ENCODE measurements at regions not wholly inside any gene's neighbourhood (a gene's known extent, or its start where the extent isn't known, plus 50 kb on each side); places are given as distances from the start of the nearest gene placed in this dataset.

DNA sequence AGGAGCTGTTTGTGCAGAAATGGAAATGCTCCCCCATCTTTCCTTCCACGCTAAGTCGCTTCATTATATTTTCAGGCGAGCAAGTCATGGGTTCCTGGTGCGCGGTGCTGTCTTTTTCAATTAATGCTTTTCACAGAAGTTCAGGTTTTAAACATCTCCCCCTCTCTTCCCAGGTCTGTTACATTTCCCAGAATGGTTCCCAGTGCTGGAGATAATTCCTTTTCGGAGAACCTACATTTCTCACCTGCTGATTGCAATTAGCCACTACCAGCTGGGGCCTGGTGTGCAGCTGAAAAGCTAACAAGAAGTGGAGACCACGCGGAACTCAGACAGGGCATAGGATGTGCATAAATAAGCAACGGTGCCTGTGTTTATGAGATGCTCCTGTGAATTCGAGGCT, 217.8 kb downstream of the MID1IP1 start:
- TF ChIP-seq POLR2A (IDR thresholded peaks at IDR 0.05) = no peak
- TF ChIP-seq, protein P1, sequence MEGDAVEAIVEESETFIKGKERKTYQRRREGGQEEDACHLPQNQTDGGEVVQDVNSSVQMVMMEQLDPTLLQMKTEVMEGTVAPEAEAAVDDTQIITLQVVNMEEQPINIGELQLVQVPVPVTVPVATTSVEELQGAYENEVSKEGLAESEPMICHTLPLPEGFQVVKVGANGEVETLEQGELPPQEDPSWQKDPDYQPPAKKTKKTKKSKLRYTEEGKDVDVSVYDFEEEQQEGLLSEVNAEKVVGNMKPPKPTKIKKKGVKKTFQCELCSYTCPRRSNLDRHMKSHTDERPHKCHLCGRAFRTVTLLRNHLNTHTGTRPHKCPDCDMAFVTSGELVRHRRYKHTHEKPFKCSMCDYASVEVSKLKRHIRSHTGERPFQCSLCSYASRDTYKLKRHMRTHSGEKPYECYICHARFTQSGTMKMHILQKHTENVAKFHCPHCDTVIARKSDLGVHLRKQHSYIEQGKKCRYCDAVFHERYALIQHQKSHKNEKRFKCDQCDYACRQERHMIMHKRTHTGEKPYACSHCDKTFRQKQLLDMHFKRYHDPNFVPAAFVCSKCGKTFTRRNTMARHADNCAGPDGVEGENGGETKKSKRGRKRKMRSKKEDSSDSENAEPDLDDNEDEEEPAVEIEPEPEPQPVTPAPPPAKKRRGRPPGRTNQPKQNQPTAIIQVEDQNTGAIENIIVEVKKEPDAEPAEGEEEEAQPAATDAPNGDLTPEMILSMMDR (IDR thresholded peaks at IDR 0.05) = no peak
- Histone ChIP-seq H3K4me1 (no peaks in the 10 kb centered on the region), H3K9me3 (no peaks in the 10 kb centered on the region), H3K27ac (no peak overlapping the region), H3K4me3 (no peak overlapping the region), H3K36me3 (no peaks in the 10 kb centered on the region), H3K27me3 (no peaks in the 10 kb centered on the region)
- intact Hi-C loops (cut with DNase I) = no loop called here
- WGBS, 2 donors = 79 to 97% methylated on average over 6 to 10 of the region's 10 CpGs
- DNase-seq = no peak

DNA sequence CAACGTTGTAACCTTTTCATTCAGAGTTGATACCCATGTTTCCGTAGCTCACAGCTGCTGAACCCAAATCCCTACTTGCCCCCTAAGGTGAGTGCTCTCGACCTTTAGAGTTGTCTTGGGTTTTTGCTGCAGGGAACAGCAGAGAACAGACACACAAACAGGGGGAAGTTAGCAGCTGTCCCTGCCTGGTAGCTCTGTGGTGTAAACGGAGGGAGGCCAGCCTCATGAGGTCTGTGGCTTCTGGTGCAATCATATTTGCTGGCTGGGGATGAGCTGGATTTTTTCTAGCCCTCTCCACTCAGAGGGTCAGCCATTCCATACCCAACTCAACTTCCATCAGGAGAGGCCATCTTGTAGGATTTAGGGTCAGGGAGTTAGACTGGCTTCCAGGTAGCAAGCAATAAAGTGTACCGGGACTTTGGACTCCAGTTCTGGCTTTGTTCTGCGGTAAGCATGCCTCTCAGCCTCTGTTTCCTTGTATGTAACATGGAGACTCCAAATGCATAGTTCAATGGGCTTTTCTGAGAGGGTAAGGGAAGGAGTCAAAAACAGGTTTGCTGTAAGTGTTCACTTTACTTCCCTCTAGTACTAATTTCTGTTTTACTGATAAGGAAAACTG, 218.9 kb downstream of the MID1IP1 start:
- no peaks in the 10 kb centered on the region for H3K4me1 ChIP-seq
- WGBS, 2 donors = 65 to 91% methylated on average over 4 to 5 of the region's 6 CpGs
- no peak overlapping the region for H3K27ac ChIP-seq
- H3K27me3 ChIP-seq = no peaks in the 10 kb centered on the region
- DNase-seq = no peak
- no peaks in the 10 kb centered on the region for H3K36me3 ChIP-seq
- no peak for TF ChIP-seq POLR2A (IDR thresholded peaks at IDR 0.05)
- TF ChIP-seq, protein P1 (IDR thresholded peaks at IDR 0.05) = no peak
- intact Hi-C loops (cut with DNase I) = no loop called here
- no peaks in the 10 kb centered on the region for H3K9me3 ChIP-seq
- no peak overlapping the region for H3K4me3 ChIP-seq

- intact Hi-C loops (cut with DNase I) = no loop called here
- no peaks in the 10 kb centered on the region for H3K27me3 ChIP-seq
- WGBS, 2 donors = 73 to 80% methylated on average over 2 of the region's 2 CpGs
- TF ChIP-seq, protein P1 (IDR thresholded peaks at IDR 0.05) = no peak
- no peak for TF ChIP-seq POLR2A (IDR thresholded peaks at IDR 0.05)
- no peak overlapping the region for H3K27ac ChIP-seq
- H3K36me3 ChIP-seq = no peaks in the 10 kb centered on the region
- DNase-seq = no peak
- no peaks in the 10 kb centered on the region for H3K9me3 ChIP-seq
- no peak overlapping the region for H3K4me3 ChIP-seq
- no peaks in the 10 kb centered on the region for H3K4me1 ChIP-seq
Observed at GRCh38 chrX:39022106-39022505, 220.8 kb downstream of the MID1IP1 start.

DNA sequence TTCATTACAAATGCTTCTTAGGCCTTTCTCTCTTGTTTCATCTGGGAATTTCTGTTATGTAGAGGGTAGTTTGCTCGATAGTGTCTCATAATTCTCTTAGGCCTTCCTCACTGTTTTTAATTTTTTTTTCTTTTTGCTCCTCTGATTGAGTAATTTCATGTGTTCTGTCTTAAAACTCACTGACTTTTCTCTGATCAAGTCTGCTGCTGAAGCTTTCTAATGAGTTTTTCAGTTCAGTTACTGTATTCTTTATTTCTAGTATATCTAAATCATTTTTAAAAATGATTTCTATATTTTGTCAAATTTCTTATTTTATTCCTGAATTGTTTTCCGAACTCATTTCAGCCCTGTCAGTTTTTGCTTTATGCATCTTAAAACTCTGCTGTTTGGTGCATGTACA, 228.0 kb downstream of the MID1IP1 start:
- Histone ChIP-seq H3K4me1 (no peaks in the 10 kb centered on the region), H3K27me3 (no peaks in the 10 kb centered on the region), H3K27ac (no peak overlapping the region), H3K9me3 (peaks cover 0 to 19% (median 0%) of the 10 kb centered on the region in 3 donors), H3K4me3 (no peak overlapping the region), H3K36me3 (no peaks in the 10 kb centered on the region)
- DNase-seq = no peak
- TF ChIP-seq POLR2A (IDR thresholded peaks at IDR 0.05) = no peak
- intact Hi-C loops (cut with DNase I) = no loop called here
- WGBS, 2 donors = 65 to 85% methylated on average over 2 of the region's 2 CpGs

DNA sequence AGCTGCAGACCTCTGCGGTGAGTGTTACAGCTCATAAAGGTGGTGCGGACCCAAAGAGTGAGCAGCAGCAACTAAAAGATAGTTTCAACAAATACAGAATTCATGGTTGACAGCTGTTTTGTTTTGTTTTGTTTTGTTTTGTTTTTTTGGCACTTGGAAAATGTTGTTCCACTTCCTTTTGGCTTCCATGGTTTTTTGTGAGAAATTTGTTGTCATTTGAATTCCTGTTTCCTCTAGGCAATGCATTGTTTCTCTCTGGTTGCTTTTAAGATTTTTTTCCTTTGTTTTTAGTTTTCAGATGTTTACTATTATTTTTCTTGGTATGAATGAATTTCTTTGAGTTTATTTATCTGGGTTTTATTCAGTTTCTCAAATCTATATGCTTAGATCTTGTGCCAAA, 229.4 kb downstream of the MID1IP1 start:
- no peaks in the 10 kb centered on the region for H3K27me3 ChIP-seq
- H3K27ac ChIP-seq = no peak overlapping the region
- DNase-seq = no peak
- TF ChIP-seq, protein P1 (IDR thresholded peaks at IDR 0.05) = no peak
- no peak for TF ChIP-seq POLR2A (IDR thresholded peaks at IDR 0.05)
- no peaks in the 10 kb centered on the region for H3K36me3 ChIP-seq
- H3K4me1 ChIP-seq = no peaks in the 10 kb centered on the region
- no peak overlapping the region for H3K4me3 ChIP-seq
- WGBS, 2 donors = 94% methylated on average over 2 of the region's 2 CpGs; no CpG with 5 or more reads in 1 of the 2 donors
- intact Hi-C loops (cut with DNase I) = no loop called here
- H3K9me3 ChIP-seq = peaks cover 0 to 19% (median 0%) of the 10 kb centered on the region in 3 donors

GRCh38 chrX:39039890-39040289, 238.6 kb downstream of the MID1IP1 start:
- no peaks in the 10 kb centered on the region for H3K9me3 ChIP-seq
- WGBS, 2 donors = 43 to 60% methylated on average over 1 of the region's 1 CpG
- intact Hi-C loops (cut with DNase I) = no loop called here
- H3K27ac ChIP-seq = no peak overlapping the region
- DNase-seq = no peak
- no peaks in the 10 kb centered on the region for H3K36me3 ChIP-seq
- no peak for TF ChIP-seq POLR2A (IDR thresholded peaks at IDR 0.05)
- TF ChIP-seq, protein P1 (IDR thresholded peaks at IDR 0.05) = no peak
- no peaks in the 10 kb centered on the region for H3K4me1 ChIP-seq
- no peak overlapping the region for H3K4me3 ChIP-seq
- no peaks in the 10 kb centered on the region for H3K27me3 ChIP-seq
